Ectodermal cell (in vitro differentiated cells): ENCODE measurements at regions not wholly inside any gene's neighbourhood (a gene's known extent, or its start where the extent isn't known, plus 50 kb on each side); places are given as distances from the start of the nearest gene placed in this dataset.

Experiments
- H3K27ac ChIP-seq: 2 replicates; pipeline ENCODE4 v1.7.0; 2013; ENCODE audit warnings: mild to moderate bottlenecking, low read depth, low read length; ENCODE audit not compliant: insufficient read depth, poor library complexity, severe bottlenecking
- H3K27me3 ChIP-seq: 2 replicates; pipeline ENCODE4 v1.7.0; 2013; ENCODE audit warnings: mild to moderate bottlenecking, low read length; ENCODE audit not compliant: insufficient read depth, control insufficient read depth, poor library complexity, severe bottlenecking
- H3K36me3 ChIP-seq: one replicate; pipeline ENCODE4 v1.7.0; 2013; ENCODE audit warnings: low read length; ENCODE audit not compliant: control insufficient read depth, insufficient read depth
- H3K4me1 ChIP-seq: one replicate; pipeline ENCODE4 v1.7.0; 2013; ENCODE audit warnings: low read length; ENCODE audit not compliant: control insufficient read depth, insufficient read depth
- H3K4me3 ChIP-seq: 2 replicates; pipeline ENCODE4 v1.7.0; 2013; ENCODE audit warnings: low read depth, low read length, control low read depth; ENCODE audit not compliant: insufficient read depth
- H3K9me3 ChIP-seq: 2 replicates; pipeline ENCODE4 v1.7.0; 2013; ENCODE audit warnings: mild to moderate bottlenecking, low read length, moderate library complexity; ENCODE audit not compliant: control insufficient read depth
- WGBS, 2 experiments: methylation state at CpG; one replicate each; pipeline ENCODE4 v1.1.7; 2013; ENCODE audit warnings: missing lambda C conversion rate in 2 of 2; 5-methylcytosine and 5-hydroxymethylcytosine counted together

- H3K27ac ChIP-seq = no peak overlapping the region
- H3K36me3 ChIP-seq = no peaks in the 10 kb centered on the region
- H3K27me3 ChIP-seq = no peaks in the 10 kb centered on the region
- no peak overlapping the region for H3K4me3 ChIP-seq
- H3K9me3 ChIP-seq = no peaks in the 10 kb centered on the region
- H3K4me1 ChIP-seq = no peaks in the 10 kb centered on the region
- 93 to 96% methylated on average over 7 of the region's 7 CpGs for WGBS, 2 experiments
These were observed 512.5 kb upstream of the SLIT2 start for GRCh38 chr4:19739101-19739651.

- Histone ChIP-seq H3K27me3 (no peaks in the 10 kb centered on the region), H3K4me1 (no peaks in the 10 kb centered on the region), H3K9me3 (no peaks in the 10 kb centered on the region), H3K27ac (no peak overlapping the region), H3K36me3 (no peaks in the 10 kb centered on the region), H3K4me3 (no peak overlapping the region)
- WGBS, 2 experiments = no CpG with 5 or more reads among the region's 1 CpG
These were observed 514.5 kb upstream of the SLIT2 start for GRCh38 chr4:19736968-19737756.

GRCh38 chr4:19735012-19735411 lies 516.7 kb upstream of the SLIT2 start:
- no peak overlapping the region for H3K27ac ChIP-seq
- no peaks in the 10 kb centered on the region for H3K36me3 ChIP-seq
- no peaks in the 10 kb centered on the region for H3K4me1 ChIP-seq
- no peaks in the 10 kb centered on the region for H3K9me3 ChIP-seq
- H3K27me3 ChIP-seq = no peaks in the 10 kb centered on the region
- no peak overlapping the region for H3K4me3 ChIP-seq

GRCh38 chr4:19729886-19730651 lies 521.6 kb upstream of the SLIT2 start:
- Histone ChIP-seq H3K27ac (no peak overlapping the region), H3K9me3 (no peaks in the 10 kb centered on the region), H3K4me1 (no peaks in the 10 kb centered on the region), H3K27me3 (no peaks in the 10 kb centered on the region), H3K36me3 (no peaks in the 10 kb centered on the region), H3K4me3 (no peak overlapping the region)
- 94 to 96% methylated on average over 8 of the region's 8 CpGs for WGBS, 2 experiments

- WGBS, 2 experiments = 100% methylated on average over 1 of the region's 1 CpG; no CpG with 5 or more reads in 1 of the 2 experiments
- H3K36me3 ChIP-seq = no peaks in the 10 kb centered on the region
- H3K27me3 ChIP-seq = no peaks in the 10 kb centered on the region
- H3K4me1 ChIP-seq = no peaks in the 10 kb centered on the region
- H3K27ac ChIP-seq = no peak overlapping the region
- no peaks in the 10 kb centered on the region for H3K9me3 ChIP-seq
- no peak overlapping the region for H3K4me3 ChIP-seq
These were observed 522.9 kb upstream of the SLIT2 start for GRCh38 chr4:19728773-19729172.

GRCh38 chr4:19727141-19727540 lies 524.6 kb upstream of the SLIT2 start:
- H3K27me3 ChIP-seq = no peaks in the 10 kb centered on the region

GRCh38 chr4:19725130-19725529 lies 526.6 kb upstream of the SLIT2 start:
- no peaks in the 10 kb centered on the region for H3K9me3 ChIP-seq
- no peak overlapping the region for H3K4me3 ChIP-seq
- WGBS, 2 experiments = 93 to 94% methylated on average over 2 of the region's 3 CpGs
- no peaks in the 10 kb centered on the region for H3K4me1 ChIP-seq
- H3K36me3 ChIP-seq = no peaks in the 10 kb centered on the region
- H3K27me3 ChIP-seq = no peaks in the 10 kb centered on the region
- H3K27ac ChIP-seq = no peak overlapping the region

More at GRCh38 chr4:19727141-19727540, 524.6 kb upstream of the SLIT2 start:
- Histone ChIP-seq H3K4me3 (no peak overlapping the region), H3K9me3 (no peaks in the 10 kb centered on the region), H3K27ac (no peak overlapping the region), H3K36me3 (no peaks in the 10 kb centered on the region), H3K4me1 (no peaks in the 10 kb centered on the region)
- WGBS, 2 experiments = 93 to 94% methylated on average over 8 of the region's 8 CpGs

- no peak overlapping the region for H3K4me3 ChIP-seq
- H3K27ac ChIP-seq = no peak overlapping the region
- 94 to 100% methylated on average over 1 of the region's 1 CpG for WGBS, 2 experiments
- no peaks in the 10 kb centered on the region for H3K36me3 ChIP-seq
- no peaks in the 10 kb centered on the region for H3K4me1 ChIP-seq
- H3K9me3 ChIP-seq = no peaks in the 10 kb centered on the region
- no peaks in the 10 kb centered on the region for H3K27me3 ChIP-seq
These were observed 529.3 kb upstream of the SLIT2 start for GRCh38 chr4:19722404-19722803.

- Histone ChIP-seq H3K27ac (no peak overlapping the region), H3K36me3 (no peaks in the 10 kb centered on the region), H3K9me3 (no peaks in the 10 kb centered on the region), H3K4me1 (no peaks in the 10 kb centered on the region), H3K4me3 (no peak overlapping the region), H3K27me3 (no peaks in the 10 kb centered on the region)
These were observed 530.1 kb upstream of the SLIT2 start for GRCh38 chr4:19721587-19721986.

GRCh38 chr4:19720610-19721009 lies 531.1 kb upstream of the SLIT2 start:
- Histone ChIP-seq H3K36me3 (no peaks in the 10 kb centered on the region), H3K9me3 (no peaks in the 10 kb centered on the region), H3K4me3 (no peak overlapping the region), H3K27me3 (no peaks in the 10 kb centered on the region), H3K4me1 (no peaks in the 10 kb centered on the region), H3K27ac (no peak overlapping the region)
- WGBS, 2 experiments = 100% methylated on average over 1 of the region's 1 CpG; no CpG with 5 or more reads in 1 of the 2 experiments
